Lung (tissue), 11 donors: ENCODE measurements at regions not wholly inside any gene's neighbourhood (a gene's known extent, or its start where the extent isn't known, plus 50 kb on each side); places are given as distances from the start of the nearest gene placed in this dataset.

Experiments used
- ATAC-seq: fragments of 200-7000 bp; cut with Tn5 transposase; one replicate; pipeline ENCODE4 v1.9.1; 2020; ENCODE audit warnings: moderate number of reproducible peaks; ENCODE audit not compliant: insufficient read depth, low FRiP score
- DNase-seq, 3 donors: peaks; one replicate each; pipeline ENCODE4 v3.0.0-alpha.2; 2013 to 2017
- H3K27ac ChIP-seq, 2 donors: one replicate each; pipeline ENCODE4 v1.5.1; 2013; ENCODE audit warnings: mild to moderate bottlenecking in 2 of 2, moderate library complexity in 2 of 2, control low read depth in 1 of 2, inconsistent platforms in 1 of 2, low read depth in 1 of 2, low read length in 1 of 2
- H3K27me3 ChIP-seq, 3 donors: one replicate each; pipeline ENCODE4 v1.5.1; 2013; ENCODE audit warnings: low read length in 2 of 3; ENCODE audit not compliant: control insufficient read depth in 3 of 3, insufficient read depth in 3 of 3
- H3K36me3 ChIP-seq, 4 donors: one replicate each; pipeline ENCODE4 v1.5.1; 2013; ENCODE audit warnings: low read length in 4 of 4, mild to moderate bottlenecking in 1 of 4, moderate library complexity in 1 of 4; ENCODE audit not compliant: control insufficient read depth in 4 of 4, insufficient read depth in 4 of 4
- H3K4me1 ChIP-seq, 5 donors: one replicate each; pipeline ENCODE4 v1.5.1; 2013; ENCODE audit warnings: low read length in 5 of 5, mild to moderate bottlenecking in 2 of 5, moderate library complexity in 1 of 5; ENCODE audit not compliant: control insufficient read depth in 5 of 5, insufficient read depth in 5 of 5
- H3K4me3 ChIP-seq: one replicate; pipeline ENCODE4 v1.5.1; 2013; ENCODE audit warnings: mild to moderate bottlenecking, control low read depth, moderate library complexity
- H3K9ac ChIP-seq, 2 donors: one replicate each; pipeline ENCODE4 v1.5.1; 2013; ENCODE audit warnings: low read length in 2 of 2, control low read depth in 1 of 2; ENCODE audit not compliant: insufficient read depth in 1 of 2
- H3K9me3 ChIP-seq, 4 donors: one replicate each; pipeline ENCODE4 v1.5.1; 2013; ENCODE audit warnings: low read length in 3 of 4, mild to moderate bottlenecking in 1 of 4, moderate library complexity in 1 of 4; ENCODE audit not compliant: control insufficient read depth in 4 of 4, insufficient read depth in 3 of 4
- CTCF ChIP-seq: IDR thresholded peaks from 2 replicates; pipeline ENCODE4 v1.5.1; 2012; ENCODE audit warnings: mild to moderate bottlenecking; ENCODE audit errors: control extremely low read depth, extremely low read depth
- WGBS, 2 donors: extraction: QIAGEN DNeasy Blood & Tissue Kit; methylation state at CpG; one replicate each; pipeline ENCODE4 v1.1.7; 2013; 5-methylcytosine and 5-hydroxymethylcytosine counted together
- donor health status: control.
- donor health status: control.
- donor health status: Bipolar disorder and iron deficiency.
- donor health status: healthy.
- donor health status: DM: yes; HTN: yes; CAD: no.

GRCh38 chr5:130964231-130965202 lies 200.5 kb downstream of the HINT1 start:
- H3K4me3 ChIP-seq: no peak overlapping the region
- TF ChIP-seq CTCF: no peak
- WGBS, 2 donors: 80 to 87% methylated on average over 3 of the region's 3 CpGs

GRCh38 chr5:130963798-130964197 lies 201.3 kb downstream of the HINT1 start:
- Histone ChIP-seq H3K4me1 (no peaks in the 10 kb centered on the region), H3K36me3 (no peaks in the 10 kb centered on the region), H3K27me3 (no peaks in the 10 kb centered on the region), H3K27ac (no peak overlapping the region), H3K9ac (no peak overlapping the region), H3K9me3 (peaks cover 0 to 6% (median 0%) of the 10 kb centered on the region in 4 donors), H3K4me3 (no peak overlapping the region)
- ATAC-seq (no peak), DNase-seq (no peak)
- TF ChIP-seq CTCF: no peak
- WGBS, 2 donors: 52 to 83% methylated on average over 1 of the region's 1 CpG

More at GRCh38 chr5:130964231-130965202, 200.5 kb downstream of the HINT1 start:
- no peaks in the 10 kb centered on the region for H3K27me3 ChIP-seq
- ATAC-seq (no peak), DNase-seq (no peak)
- no peak overlapping the region for H3K27ac ChIP-seq
- H3K4me1 ChIP-seq: no peaks in the 10 kb centered on the region
- no peaks in the 10 kb centered on the region for H3K36me3 ChIP-seq
- H3K9ac ChIP-seq: no peak overlapping the region
- H3K9me3 ChIP-seq: peaks cover 0 to 6% (median 0%) of the 10 kb centered on the region in 4 donors

- Histone ChIP-seq H3K36me3 (no peaks in the 10 kb centered on the region), H3K4me3 (no peak overlapping the region), H3K27ac (no peak overlapping the region), H3K9me3 (peaks cover 0 to 2% (median 0%) of the 10 kb centered on the region in 4 donors), H3K27me3 (no peaks in the 10 kb centered on the region), H3K4me1 (peaks cover 0 to 1% (median 0%) of the 10 kb centered on the region in 5 donors), H3K9ac (no peak overlapping the region)
- DNase-seq: no peak
- WGBS, 2 donors: 88 to 93% methylated on average over 1 of the region's 1 CpG
- no peak for TF ChIP-seq CTCF
- ATAC-seq: no peak
These were observed 207.9 kb downstream of the HINT1 start for GRCh38 chr5:130957151-130957550.
